K562 (cell line): ENCODE measurements at regions not wholly inside any gene's neighbourhood (a gene's known extent, or its start where the extent isn't known, plus 50 kb on each side); places are given as distances from the start of the nearest gene placed in this dataset.

Experiments used
- EP300 ChIP-seq: IDR thresholded peaks from 2 replicates; pipeline ENCODE4 v1.6.1; 2012; ENCODE audit warnings: low read length, improper control_type of control experiment
- EZH2 ChIP-seq: IDR thresholded peaks from 2 replicates; pipeline ENCODE4 v1.6.1; 2012; ENCODE audit warnings: low read depth, mild to moderate bottlenecking, inconsistent platforms, low read length, borderline replicate concordance
- FOXK1 ChIP-seq: sonication (generic); formaldehyde crosslinking; IDR thresholded peaks from 2 replicates; pipeline ENCODE4 v1.8.0; 2022; ENCODE audit warnings: missing genetic modification reagents, mild to moderate bottlenecking, borderline replicate concordance
- GABPB1 ChIP-seq: sonication (generic); formaldehyde crosslinking; IDR thresholded peaks from 2 replicates; pipeline ENCODE4 v1.8.0; 2022; ENCODE audit warnings: mild to moderate bottlenecking, missing genetic modification reagents
- JUN ChIP-seq, 2 experiments: sonication (generic) in 1 of 2; formaldehyde crosslinking in 1 of 2; IDR thresholded peaks; 2 replicates each; pipeline versions ENCODE4 v1.6.1 to v1.8.0; 2012 to 2022; ENCODE audit warnings: borderline replicate concordance in 2 of 2, mild to moderate bottlenecking in 2 of 2, improper control_type of control experiment in 1 of 2, low read depth in 1 of 2, low read length in 1 of 2, missing genetic modification reagents in 1 of 2
- POLR2AphosphoS2 ChIP-seq: IDR thresholded peaks from 2 replicates; pipeline ENCODE4 v1.6.1; 2012; ENCODE audit warnings: low read length, improper control_type of control experiment
- POLR3A ChIP-seq: IDR thresholded peaks from 2 replicates; pipeline ENCODE4 v1.6.1; 2011; ENCODE audit warnings: borderline replicate concordance, mild to moderate bottlenecking, moderate library complexity; ENCODE audit not compliant: insufficient read length, insufficient read depth; ENCODE audit errors: extremely low read depth
- SIN3A ChIP-seq, 2 experiments: fragments of 150-350 bp in 1 of 2; IDR thresholded peaks; 2 replicates each; pipeline ENCODE4 v1.6.1; 2011 to 2016; ENCODE audit warnings: borderline replicate concordance in 2 of 2, low read depth in 2 of 2, low read length in 2 of 2, mild to moderate bottlenecking in 2 of 2, moderate library complexity in 2 of 2; ENCODE audit not compliant: control insufficient read depth in 1 of 2
- SRSF9 ChIP-seq: fragments of 200-400 bp; formaldehyde crosslinking; IDR thresholded peaks from 2 replicates; pipeline ENCODE4 v1.6.1; 2017; ENCODE audit warnings: low read depth, low read length, borderline replicate concordance
- YY1 ChIP-seq, 3 experiments: IDR thresholded peaks; 2 replicates each; pipeline ENCODE4 v1.6.1; 2011; ENCODE audit warnings: low read length in 2 of 3, mild to moderate bottlenecking in 2 of 3, moderate library complexity in 2 of 3, borderline replicate concordance in 1 of 3, control low read depth in 1 of 3, low read depth in 1 of 3; ENCODE audit not compliant: insufficient read depth in 3 of 3, insufficient replicate concordance in 2 of 3, control insufficient read depth in 1 of 3, insufficient read length in 1 of 3; ENCODE audit errors: extremely low read depth in 1 of 3
- ZNF274 ChIP-seq: IDR thresholded peaks from 2 replicates; pipeline ENCODE4 v1.6.1; 2011; ENCODE audit warnings: low read depth, mild to moderate bottlenecking, low read length, moderate library complexity, borderline replicate concordance
- TF ChIP-seq, protein P1 (sequence below), 3 experiments: IDR thresholded peaks in 2 of 3; conservative IDR thresholded peaks in 1 of 3; 2 replicates each; pipeline ENCODE4 v1.5.1; 2011 to 2012; ENCODE audit warnings: low read length in 3 of 3, mild to moderate bottlenecking in 3 of 3, control low read depth in 2 of 3, improper control_type of control experiment in 1 of 3, inconsistent platforms in 1 of 3, low read depth in 1 of 3, mixed read lengths in 1 of 3, moderate library complexity in 1 of 3; ENCODE audit not compliant: insufficient read depth in 2 of 3
- TF ChIP-seq, protein P2 (sequence below), 2 experiments: fragments of 450-650 bp in 1 of 2; sonication (generic) in 1 of 2; formaldehyde crosslinking in 1 of 2; IDR thresholded peaks; 2 replicates each; pipeline versions ENCODE4 v1.7.1 to v1.9.0; 2016 to 2022; ENCODE audit warnings: inconsistent platforms in 1 of 2, mild to moderate bottlenecking in 1 of 2, missing genetic modification reagents in 1 of 2
- TF ChIP-seq, protein P3 (sequence below): fragments of 250-450 bp; sonication (Bioruptor Pico); IDR thresholded peaks from 2 replicates; pipeline ENCODE4 v1.8.0; 2022; ENCODE audit warnings: inconsistent platforms

DNA sequence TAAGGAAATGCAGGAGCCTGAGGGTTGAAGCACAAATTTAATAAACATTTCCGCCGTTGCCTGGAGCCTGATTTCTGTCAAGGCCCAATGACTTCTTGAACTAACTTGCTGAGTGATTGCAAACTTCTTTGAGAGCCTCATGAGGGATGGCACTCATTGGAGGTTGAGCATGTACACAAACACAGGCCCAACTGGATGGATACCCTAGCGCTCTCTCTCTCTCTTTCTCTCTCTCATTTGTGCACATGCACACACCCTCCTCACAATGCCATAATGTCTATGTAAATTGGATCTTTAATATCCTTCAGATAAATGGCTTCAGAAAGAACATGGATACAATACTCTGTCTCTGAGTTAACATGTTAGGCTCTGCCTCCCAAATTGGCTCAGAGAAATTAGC is 597.7 kb upstream of the CADM1 start:
- TF ChIP-seq, protein P1, sequence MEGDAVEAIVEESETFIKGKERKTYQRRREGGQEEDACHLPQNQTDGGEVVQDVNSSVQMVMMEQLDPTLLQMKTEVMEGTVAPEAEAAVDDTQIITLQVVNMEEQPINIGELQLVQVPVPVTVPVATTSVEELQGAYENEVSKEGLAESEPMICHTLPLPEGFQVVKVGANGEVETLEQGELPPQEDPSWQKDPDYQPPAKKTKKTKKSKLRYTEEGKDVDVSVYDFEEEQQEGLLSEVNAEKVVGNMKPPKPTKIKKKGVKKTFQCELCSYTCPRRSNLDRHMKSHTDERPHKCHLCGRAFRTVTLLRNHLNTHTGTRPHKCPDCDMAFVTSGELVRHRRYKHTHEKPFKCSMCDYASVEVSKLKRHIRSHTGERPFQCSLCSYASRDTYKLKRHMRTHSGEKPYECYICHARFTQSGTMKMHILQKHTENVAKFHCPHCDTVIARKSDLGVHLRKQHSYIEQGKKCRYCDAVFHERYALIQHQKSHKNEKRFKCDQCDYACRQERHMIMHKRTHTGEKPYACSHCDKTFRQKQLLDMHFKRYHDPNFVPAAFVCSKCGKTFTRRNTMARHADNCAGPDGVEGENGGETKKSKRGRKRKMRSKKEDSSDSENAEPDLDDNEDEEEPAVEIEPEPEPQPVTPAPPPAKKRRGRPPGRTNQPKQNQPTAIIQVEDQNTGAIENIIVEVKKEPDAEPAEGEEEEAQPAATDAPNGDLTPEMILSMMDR (IDR thresholded peaks at IDR 0.05 in 2 of 3, conservative IDR thresholded peaks at IDR 0.05 in 1 of 3; ENCODE audit: insufficient read depth in 2 of 3, low read depth in 1 of 3, low read length in 3 of 3): no peak
- no peak for TF ChIP-seq SRSF9
- TF ChIP-seq FOXK1 (CRISPR knock-in tag): no peak
- TF ChIP-seq POLR3A: no peak
- TF ChIP-seq EZH2: no peak
- TF ChIP-seq POLR2AphosphoS2: no peak
- no peak for TF ChIP-seq ZNF274
- no peak for TF ChIP-seq JUN (IDR thresholded peaks at IDR 0.05; ENCODE audit: borderline replicate concordance, low read depth, low read length)
- no peak for TF ChIP-seq JUN (CRISPR knock-in tag; IDR thresholded peaks at IDR 0.05; ENCODE audit: borderline replicate concordance)
- TF ChIP-seq, protein P2, sequence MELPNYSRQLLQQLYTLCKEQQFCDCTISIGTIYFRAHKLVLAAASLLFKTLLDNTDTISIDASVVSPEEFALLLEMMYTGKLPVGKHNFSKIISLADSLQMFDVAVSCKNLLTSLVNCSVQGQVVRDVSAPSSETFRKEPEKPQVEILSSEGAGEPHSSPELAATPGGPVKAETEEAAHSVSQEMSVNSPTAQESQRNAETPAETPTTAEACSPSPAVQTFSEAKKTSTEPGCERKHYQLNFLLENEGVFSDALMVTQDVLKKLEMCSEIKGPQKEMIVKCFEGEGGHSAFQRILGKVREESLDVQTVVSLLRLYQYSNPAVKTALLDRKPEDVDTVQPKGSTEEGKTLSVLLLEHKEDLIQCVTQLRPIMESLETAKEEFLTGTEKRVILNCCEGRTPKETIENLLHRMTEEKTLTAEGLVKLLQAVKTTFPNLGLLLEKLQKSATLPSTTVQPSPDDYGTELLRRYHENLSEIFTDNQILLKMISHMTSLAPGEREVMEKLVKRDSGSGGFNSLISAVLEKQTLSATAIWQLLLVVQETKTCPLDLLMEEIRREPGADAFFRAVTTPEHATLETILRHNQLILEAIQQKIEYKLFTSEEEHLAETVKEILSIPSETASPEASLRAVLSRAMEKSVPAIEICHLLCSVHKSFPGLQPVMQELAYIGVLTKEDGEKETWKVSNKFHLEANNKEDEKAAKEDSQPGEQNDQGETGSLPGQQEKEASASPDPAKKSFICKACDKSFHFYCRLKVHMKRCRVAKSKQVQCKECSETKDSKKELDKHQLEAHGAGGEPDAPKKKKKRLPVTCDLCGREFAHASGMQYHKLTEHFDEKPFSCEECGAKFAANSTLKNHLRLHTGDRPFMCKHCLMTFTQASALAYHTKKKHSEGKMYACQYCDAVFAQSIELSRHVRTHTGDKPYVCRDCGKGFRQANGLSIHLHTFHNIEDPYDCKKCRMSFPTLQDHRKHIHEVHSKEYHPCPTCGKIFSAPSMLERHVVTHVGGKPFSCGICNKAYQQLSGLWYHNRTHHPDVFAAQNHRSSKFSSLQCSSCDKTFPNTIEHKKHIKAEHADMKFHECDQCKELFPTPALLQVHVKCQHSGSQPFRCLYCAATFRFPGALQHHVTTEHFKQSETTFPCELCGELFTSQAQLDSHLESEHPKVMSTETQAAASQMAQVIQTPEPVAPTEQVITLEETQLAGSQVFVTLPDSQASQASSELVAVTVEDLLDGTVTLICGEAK (IDR thresholded peaks at IDR 0.05): no peak
- TF ChIP-seq, protein P2 (CRISPR knock-in tag; IDR thresholded peaks at IDR 0.05): no peak
- TF ChIP-seq GABPB1 (CRISPR knock-in tag): no peak
- TF ChIP-seq, protein P3, sequence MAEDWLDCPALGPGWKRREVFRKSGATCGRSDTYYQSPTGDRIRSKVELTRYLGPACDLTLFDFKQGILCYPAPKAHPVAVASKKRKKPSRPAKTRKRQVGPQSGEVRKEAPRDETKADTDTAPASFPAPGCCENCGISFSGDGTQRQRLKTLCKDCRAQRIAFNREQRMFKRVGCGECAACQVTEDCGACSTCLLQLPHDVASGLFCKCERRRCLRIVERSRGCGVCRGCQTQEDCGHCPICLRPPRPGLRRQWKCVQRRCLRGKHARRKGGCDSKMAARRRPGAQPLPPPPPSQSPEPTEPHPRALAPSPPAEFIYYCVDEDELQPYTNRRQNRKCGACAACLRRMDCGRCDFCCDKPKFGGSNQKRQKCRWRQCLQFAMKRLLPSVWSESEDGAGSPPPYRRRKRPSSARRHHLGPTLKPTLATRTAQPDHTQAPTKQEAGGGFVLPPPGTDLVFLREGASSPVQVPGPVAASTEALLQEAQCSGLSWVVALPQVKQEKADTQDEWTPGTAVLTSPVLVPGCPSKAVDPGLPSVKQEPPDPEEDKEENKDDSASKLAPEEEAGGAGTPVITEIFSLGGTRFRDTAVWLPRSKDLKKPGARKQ (CRISPR knock-in tag): no peak
- no peak for TF ChIP-seq SIN3A (IDR thresholded peaks at IDR 0.05; ENCODE audit: borderline replicate concordance in 2 of 2, control insufficient read depth in 1 of 2, low read depth in 2 of 2, low read length in 2 of 2)
- TF ChIP-seq EP300: no peak
- TF ChIP-seq YY1 (IDR thresholded peaks at IDR 0.05; ENCODE audit: borderline replicate concordance in 1 of 3, control insufficient read depth in 1 of 3, extremely low read depth in 1 of 3, insufficient read depth in 3 of 3, insufficient read length in 1 of 3, insufficient replicate concordance in 2 of 3, low read depth in 1 of 3, low read length in 2 of 3): no peak
